ENCODE measurements at regions not wholly inside any gene's neighbourhood (a gene's known extent, or its start where the extent isn't known, plus 50 kb on each side); places are given as distances from the start of the nearest gene placed in this dataset.

DNA sequence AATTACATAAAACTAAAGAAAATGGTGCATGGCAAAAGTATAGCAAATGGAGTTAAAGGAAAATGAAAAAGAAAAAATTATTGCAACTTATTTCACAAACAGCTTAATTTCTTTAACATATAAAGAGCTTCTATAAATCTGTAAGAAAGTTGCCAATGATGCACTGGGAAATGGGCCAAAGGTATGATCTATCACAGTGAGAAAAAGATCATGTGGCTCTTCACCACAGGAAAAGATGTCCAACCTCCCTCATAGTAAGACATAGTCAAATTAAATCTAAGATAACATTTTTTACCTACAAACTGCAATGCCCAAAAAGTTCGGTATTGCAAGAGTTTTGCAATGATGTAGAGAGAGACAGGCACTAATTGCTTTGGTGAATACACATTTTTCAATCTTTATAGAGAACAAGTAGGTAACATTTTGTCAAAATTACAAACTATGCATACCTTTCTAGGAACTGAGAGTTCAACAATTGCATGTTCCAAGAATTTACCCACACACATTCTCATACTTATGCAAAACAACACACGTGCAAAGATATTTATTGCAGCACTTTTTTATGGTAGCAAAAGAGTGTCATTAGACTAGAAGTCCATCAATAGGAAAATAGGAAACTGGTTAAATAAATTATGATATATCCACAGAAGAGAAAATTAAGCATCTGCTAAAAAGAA is 372.6 kb downstream of the QKI start:
- Mint-ChIP-seq H3K4me3 (ENCODE audit: unreplicated experiment) (no peak overlapping the region), H3K27ac (ENCODE audit: unreplicated experiment) (no peak overlapping the region), H3K9me3 (ENCODE audit: unreplicated experiment) (peaks cover 1% of the 10 kb centered on the region), H3K27me3 (ENCODE audit: unreplicated experiment) (peaks cover 2% of the 10 kb centered on the region), H3K4me1 (ENCODE audit: low read depth, unreplicated experiment) (peaks cover 6% of the 10 kb centered on the region), H3K36me3 (ENCODE audit: unreplicated experiment) (peaks cover 4% of the 10 kb centered on the region)
- DNase-seq: no peak
- TF ChIP-seq, protein P1, sequence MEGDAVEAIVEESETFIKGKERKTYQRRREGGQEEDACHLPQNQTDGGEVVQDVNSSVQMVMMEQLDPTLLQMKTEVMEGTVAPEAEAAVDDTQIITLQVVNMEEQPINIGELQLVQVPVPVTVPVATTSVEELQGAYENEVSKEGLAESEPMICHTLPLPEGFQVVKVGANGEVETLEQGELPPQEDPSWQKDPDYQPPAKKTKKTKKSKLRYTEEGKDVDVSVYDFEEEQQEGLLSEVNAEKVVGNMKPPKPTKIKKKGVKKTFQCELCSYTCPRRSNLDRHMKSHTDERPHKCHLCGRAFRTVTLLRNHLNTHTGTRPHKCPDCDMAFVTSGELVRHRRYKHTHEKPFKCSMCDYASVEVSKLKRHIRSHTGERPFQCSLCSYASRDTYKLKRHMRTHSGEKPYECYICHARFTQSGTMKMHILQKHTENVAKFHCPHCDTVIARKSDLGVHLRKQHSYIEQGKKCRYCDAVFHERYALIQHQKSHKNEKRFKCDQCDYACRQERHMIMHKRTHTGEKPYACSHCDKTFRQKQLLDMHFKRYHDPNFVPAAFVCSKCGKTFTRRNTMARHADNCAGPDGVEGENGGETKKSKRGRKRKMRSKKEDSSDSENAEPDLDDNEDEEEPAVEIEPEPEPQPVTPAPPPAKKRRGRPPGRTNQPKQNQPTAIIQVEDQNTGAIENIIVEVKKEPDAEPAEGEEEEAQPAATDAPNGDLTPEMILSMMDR (IDR thresholded peaks at IDR 0.05; ENCODE audit: partially characterized antibody, unreplicated experiment): no peak

DNA sequence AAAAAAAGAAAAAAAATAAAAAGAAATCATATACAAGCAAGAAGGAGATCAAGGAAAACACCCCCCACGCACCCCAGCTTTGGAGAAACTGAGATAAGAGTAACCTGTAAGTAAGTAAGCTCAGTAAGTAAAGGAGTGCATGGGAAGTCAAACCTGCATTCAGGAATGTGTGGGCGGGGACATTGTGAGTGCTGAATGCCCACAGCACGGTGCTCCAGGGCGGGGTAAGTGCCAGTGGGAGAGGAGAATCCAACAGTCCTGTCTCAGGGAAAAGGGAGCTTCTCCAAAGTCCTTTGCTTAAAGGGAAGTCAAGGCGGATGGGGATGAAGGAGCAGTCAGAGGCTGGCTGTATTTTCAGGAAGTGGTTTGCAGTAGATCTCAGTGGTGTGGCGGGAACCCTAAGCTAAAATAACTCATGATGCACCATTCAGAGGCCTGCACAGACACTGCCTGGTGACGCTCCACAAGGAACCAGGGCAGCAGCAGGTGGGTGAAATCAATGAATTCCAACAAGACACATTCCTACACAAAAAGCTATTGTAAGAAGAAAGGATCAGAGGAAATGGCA is 368.0 kb downstream of the QKI start:
- DNase-seq: no peak
- Mint-ChIP-seq H3K36me3 (ENCODE audit: unreplicated experiment) (no peaks in the 10 kb centered on the region), H3K9me3 (ENCODE audit: unreplicated experiment) (peaks cover 1% of the 10 kb centered on the region), H3K4me1 (ENCODE audit: low read depth, unreplicated experiment) (peaks cover 6% of the 10 kb centered on the region), H3K27ac (ENCODE audit: unreplicated experiment) (peak overlapping the region; percentile 4), H3K4me3 (ENCODE audit: unreplicated experiment) (no peak overlapping the region), H3K27me3 (ENCODE audit: unreplicated experiment) (peaks cover 2% of the 10 kb centered on the region)
- TF ChIP-seq, protein P1 (IDR thresholded peaks at IDR 0.05; ENCODE audit: partially characterized antibody, unreplicated experiment): no peak

DNA sequence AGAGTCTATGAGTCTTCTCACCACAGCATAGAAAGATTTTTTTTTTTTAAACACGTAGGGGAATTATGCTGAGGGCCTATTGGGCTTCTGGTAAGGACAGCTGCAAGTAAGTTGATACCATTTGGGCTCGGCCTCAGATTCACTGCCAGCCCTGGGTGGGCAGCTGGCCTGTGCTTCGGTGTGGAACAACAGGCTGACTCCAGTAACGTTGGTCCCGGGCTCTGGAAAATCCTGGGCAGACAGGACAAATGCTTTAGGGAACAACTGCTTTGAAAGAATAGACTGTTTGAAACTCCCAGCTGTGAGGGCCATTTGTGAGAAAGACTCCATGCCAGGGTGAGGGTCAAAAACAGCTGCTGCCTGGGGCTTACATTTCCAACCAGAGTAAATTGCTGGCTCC is 366.5 kb downstream of the QKI start:
- H3K9me3 Mint-ChIP-seq (ENCODE audit: unreplicated experiment): peaks cover 1% of the 10 kb centered on the region
- DNase-seq: peak; percentile 36
- H3K4me3 Mint-ChIP-seq (ENCODE audit: unreplicated experiment): no peak overlapping the region
- H3K36me3 Mint-ChIP-seq (ENCODE audit: unreplicated experiment): no peaks in the 10 kb centered on the region
- TF ChIP-seq, protein P1 (IDR thresholded peaks at IDR 0.05; ENCODE audit: partially characterized antibody, unreplicated experiment): no peak
- peaks cover 16% of the 10 kb centered on the region for H3K4me1 Mint-ChIP-seq (ENCODE audit: low read depth, unreplicated experiment)
- no peak overlapping the region for H3K27ac Mint-ChIP-seq (ENCODE audit: unreplicated experiment)
- peaks cover under 1% of the 10 kb centered on the region for H3K27me3 Mint-ChIP-seq (ENCODE audit: unreplicated experiment)

DNA sequence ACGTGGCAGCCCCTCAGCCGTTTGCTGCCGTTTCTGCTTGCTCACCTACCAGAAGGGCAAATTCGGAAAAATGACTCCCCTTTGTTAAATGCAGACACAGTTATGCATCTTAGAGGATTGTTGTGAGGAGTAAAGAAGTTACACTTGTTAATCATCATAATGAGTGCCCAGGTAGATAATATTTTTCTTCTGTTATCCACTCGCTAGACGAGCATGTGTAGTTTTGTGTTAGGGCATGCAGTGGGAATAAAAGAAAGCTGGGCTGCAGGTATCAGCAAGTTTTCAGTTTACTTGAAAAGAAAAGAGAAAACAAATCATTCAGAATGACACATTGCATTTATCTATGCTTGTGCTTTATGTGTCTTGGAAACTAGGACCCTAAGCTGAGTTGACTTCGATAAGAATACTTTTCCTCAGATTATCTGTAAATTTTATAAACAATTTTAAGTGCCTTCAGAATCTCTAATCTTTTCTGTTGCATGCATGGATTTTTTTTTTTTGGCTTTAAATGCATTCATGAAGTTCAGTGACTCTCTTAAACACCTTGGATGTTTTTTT is 365.3 kb downstream of the QKI start:
- no peak overlapping the region for H3K27ac Mint-ChIP-seq (ENCODE audit: unreplicated experiment)
- H3K4me3 Mint-ChIP-seq (ENCODE audit: unreplicated experiment): no peak overlapping the region
- H3K36me3 Mint-ChIP-seq (ENCODE audit: unreplicated experiment): no peaks in the 10 kb centered on the region
- TF ChIP-seq, protein P1 (IDR thresholded peaks at IDR 0.05; ENCODE audit: partially characterized antibody, unreplicated experiment): no peak
- H3K27me3 Mint-ChIP-seq (ENCODE audit: unreplicated experiment): no peaks in the 10 kb centered on the region
- DNase-seq: no peak
- peaks cover 17% of the 10 kb centered on the region for H3K4me1 Mint-ChIP-seq (ENCODE audit: low read depth, unreplicated experiment)
- H3K9me3 Mint-ChIP-seq (ENCODE audit: unreplicated experiment): peaks cover 1% of the 10 kb centered on the region

DNA sequence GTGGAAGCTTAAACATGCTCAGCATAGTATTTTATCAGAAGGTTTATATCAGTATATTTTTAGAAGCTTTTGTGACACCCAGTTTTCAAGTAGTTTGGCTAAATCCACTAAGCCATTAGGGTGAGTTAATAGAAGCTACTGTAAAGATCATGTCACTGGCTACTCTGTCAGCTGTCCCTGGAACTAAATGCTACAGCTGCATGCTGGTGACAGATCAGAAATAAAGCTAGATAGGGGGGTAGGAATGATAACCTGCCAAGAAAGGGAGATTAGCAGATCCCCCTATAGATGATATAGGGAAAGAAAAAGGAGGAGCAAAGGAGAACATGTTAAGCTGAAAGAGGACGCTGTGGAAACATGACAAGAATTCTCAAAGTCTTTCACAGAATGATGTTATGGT is 363.2 kb downstream of the QKI start:
- no peak for DNase-seq
- Mint-ChIP-seq H3K4me1 (ENCODE audit: low read depth, unreplicated experiment) (peaks cover 15% of the 10 kb centered on the region), H3K36me3 (ENCODE audit: unreplicated experiment) (no peaks in the 10 kb centered on the region), H3K27me3 (ENCODE audit: unreplicated experiment) (no peaks in the 10 kb centered on the region), H3K27ac (ENCODE audit: unreplicated experiment) (no peak overlapping the region), H3K4me3 (ENCODE audit: unreplicated experiment) (no peak overlapping the region), H3K9me3 (ENCODE audit: unreplicated experiment) (peaks cover 3% of the 10 kb centered on the region)
- TF ChIP-seq, protein P1 (IDR thresholded peaks at IDR 0.05; ENCODE audit: partially characterized antibody, unreplicated experiment): no peak
